K562 (cell line): ENCODE measurements at regions not wholly inside any gene's neighbourhood (a gene's known extent, or its start where the extent isn't known, plus 50 kb on each side); places are given as distances from the start of the nearest gene placed in this dataset.

ENCODE experiments used
- ATAC-seq: fragments of 200-7000 bp; cut with Tn5 transposase; 3 replicates; pipeline ENCODE4 v1.9.1; 2020; ENCODE audit warnings: moderate library complexity
- BruUV-seq: library from RNA; stranded (reverse); fragments of 400-500 nt; replicated peaks from 2 replicates; lab custom pipeline; 2021; lab: Mats Ljungman, UMichigan
- CTCF ChIA-PET: fragments of 300-600 bp; formaldehyde crosslinking; extraction: SDS; loops from one replicate; lab custom pipeline; 2021; ENCODE audit warnings: low intra/inter-chr PET ratio; lab: Yijun Ruan, JAX
- POLR2A ChIA-PET: fragments of 300-600, 350-650 bp; sonication (Branson Sonifier 250); formaldehyde crosslinking; extraction: SDS; loops from one replicate; lab custom pipeline; 2021; ENCODE audit warnings: antibody characterized with exemption, inconsistent platforms; lab: Yijun Ruan, JAX
- DNase-seq, 4 experiments: peaks; one replicate each; pipeline versions ENCODE4 v3.0.0 to v3.0.0-alpha.2; 2011 to 2018; ENCODE audit warnings: low spot score in 3 of 4, mixed read lengths in 3 of 4; ENCODE audit errors: extremely low read depth in 1 of 4
- FAIRE-seq: peaks from 2 replicates; lab custom pipeline; 2011; peaks lifted over from hg19 to GRCh38; lab: Jason Lieb, UNC
- H2AFZ ChIP-seq: 2 replicates; pipeline ENCODE4 v1.6.0; 2011; ENCODE audit warnings: low read depth, low read length, control low read depth, inconsistent platforms
- H3K27ac ChIP-seq: fragments of 200-600 bp; 3 replicates; pipeline ENCODE4 v1.8.0; 2011; ENCODE audit warnings: low read depth, mild to moderate bottlenecking, control low read depth, inconsistent platforms, low read length, moderate library complexity, mixed read lengths; ENCODE audit errors: extremely low read depth
- H3K27me3 ChIP-seq, 2 experiments: fragments of 300-600 bp in 1 of 2; 2 replicates in 1 of 2; 3 replicates in 1 of 2; pipeline versions ENCODE4 v1.6.0 to v1.8.0; 2011; ENCODE audit warnings: inconsistent platforms in 2 of 2, low read length in 2 of 2, mild to moderate bottlenecking in 1 of 2, mixed read lengths in 1 of 2, moderate library complexity in 1 of 2; ENCODE audit not compliant: control insufficient read depth in 2 of 2, insufficient read depth in 2 of 2
- H3K36me3 ChIP-seq: fragments of 300-600 bp; 3 replicates; pipeline ENCODE4 v1.8.0; 2011; ENCODE audit warnings: mild to moderate bottlenecking, low read length, inconsistent platforms; ENCODE audit not compliant: control insufficient read depth, insufficient read depth
- H3K4me1 ChIP-seq, 2 experiments: fragments of 200-600 bp in 1 of 2; replicated peaks in 1 of 2; 2 replicates in 1 of 2; 3 replicates in 1 of 2; pipeline versions ENCODE4 v1.5.1 to v1.8.0; 2011; ENCODE audit warnings: inconsistent platforms in 2 of 2, low read length in 2 of 2, mild to moderate bottlenecking in 1 of 2, mixed read lengths in 1 of 2, moderate library complexity in 1 of 2; ENCODE audit not compliant: control insufficient read depth in 2 of 2, insufficient read depth in 2 of 2
- H3K4me2 ChIP-seq: 2 replicates; pipeline ENCODE4 v1.6.1; 2011; ENCODE audit warnings: low read length, control low read depth, inconsistent platforms, mixed read lengths; ENCODE audit not compliant: insufficient read depth
- H3K4me3 ChIP-seq: fragments of 200-600 bp; sonication (generic), shearing (Covaris generic); 2 replicates; pipeline ENCODE4 v1.5.1; 2016; ENCODE audit warnings: control low read depth, inconsistent platforms
- H3K79me2 ChIP-seq: fragments of 200-600 bp; 3 replicates; pipeline ENCODE4 v1.8.0; 2011; ENCODE audit warnings: low read length, inconsistent platforms; ENCODE audit not compliant: control insufficient read depth, insufficient read depth
- H3K9ac ChIP-seq, 2 experiments: 2 replicates each; pipeline versions ENCODE4 v1.6.0 to v1.6.1; 2011; ENCODE audit warnings: low read depth in 2 of 2, low read length in 2 of 2, control low read depth in 1 of 2, inconsistent platforms in 1 of 2, mild to moderate bottlenecking in 1 of 2, mixed read lengths in 1 of 2; ENCODE audit not compliant: insufficient read depth in 1 of 2
- H3K9me1 ChIP-seq: one replicate; pipeline ENCODE4 v1.6.0; 2011; ENCODE audit warnings: inconsistent platforms, mild to moderate bottlenecking, low read length, moderate library complexity; ENCODE audit not compliant: control insufficient read depth, insufficient read depth
- H3K9me3 ChIP-seq: replicated peaks from 2 replicates; pipeline ENCODE4 v1.5.1; 2011; ENCODE audit warnings: low read depth, low read length, inconsistent platforms; ENCODE audit not compliant: control insufficient read depth, insufficient read depth
- H4K20me1 ChIP-seq: replicated peaks from 2 replicates; pipeline ENCODE4 v1.6.1; 2011; ENCODE audit warnings: low read length, inconsistent platforms, mixed read lengths; ENCODE audit not compliant: control insufficient read depth, insufficient read depth
- GATA2 ChIP-seq: sonication (generic); formaldehyde crosslinking; IDR thresholded peaks from 2 replicates; pipeline ENCODE4 v1.4.0; 2020; ENCODE audit warnings: mild to moderate bottlenecking, missing genetic modification reagents
- HLTF ChIP-seq: fragments of 450-650 bp; IDR thresholded peaks from 2 replicates; pipeline ENCODE4 v1.6.1; 2016
- KDM2B ChIP-seq: fragments of 250-450 bp; sonication (Bioruptor Pico); IDR thresholded peaks from 2 replicates; pipeline ENCODE4 v1.8.0; 2021; ENCODE audit warnings: mild to moderate bottlenecking, moderate library complexity
- KLF13 ChIP-seq: fragments of 450-650 bp; IDR thresholded peaks from 2 replicates; pipeline ENCODE4 v1.6.1; 2016; ENCODE audit warnings: missing genetic modification characterization, low read depth, mild to moderate bottlenecking, missing compliant biosample characterization, moderate library complexity, borderline replicate concordance
- OTX1 ChIP-seq: fragments of 450-650 bp; formaldehyde crosslinking; IDR thresholded peaks from 2 replicates; pipeline ENCODE4 v1.4.0; 2022; ENCODE audit warnings: mild to moderate bottlenecking
- PTTG1 ChIP-seq: fragments of 450-650 bp; IDR thresholded peaks from 2 replicates; pipeline ENCODE4 v1.6.1; 2016; ENCODE audit warnings: low read depth, mild to moderate bottlenecking, missing genetic modification characterization, missing compliant biosample characterization
- SNRNP70 ChIP-seq: fragments of 200-400 bp; formaldehyde crosslinking; optimal IDR thresholded peaks from 2 replicates; pipeline ENCODE3; 2017; ENCODE audit warnings: low read depth, low read length
- STAG1 ChIP-seq: sonication (generic); formaldehyde crosslinking; IDR thresholded peaks from 2 replicates; pipeline ENCODE4 v1.5.0; 2020; ENCODE audit warnings: missing genetic modification reagents, borderline replicate concordance
- ZNF197 ChIP-seq: fragments of 200-800 bp; sonication (Bioruptor generic); IDR thresholded peaks from 2 replicates; pipeline ENCODE4 v1.6.1; 2016; ENCODE audit warnings: low read depth, missing genetic modification characterization, missing compliant biosample characterization
- ZNF561 ChIP-seq: fragments of 450-650 bp; formaldehyde crosslinking; conservative IDR thresholded peaks from 2 replicates; pipeline ENCODE4 v1.4.0; 2020; ENCODE audit warnings: mild to moderate bottlenecking, moderate library complexity
- ZNF57 ChIP-seq: fragments of 450-650 bp; formaldehyde crosslinking; IDR thresholded peaks from 2 replicates; pipeline ENCODE4 v1.4.0; 2020; ENCODE audit warnings: mild to moderate bottlenecking, moderate library complexity
- WGBS: fragments of 100-300 bp; shearing (Covaris generic); methylation state at CpG from one replicate; pipeline ENCODE4 v1.1.6; 2016; ENCODE audit warnings: low coverage, mixed read lengths; ENCODE audit not compliant: insufficient coverage; ENCODE audit errors: missing lambda C conversion rate; 5-methylcytosine and 5-hydroxymethylcytosine counted together
- in situ Hi-C: fragments of 300-500 bp; cut with MboI; formaldehyde crosslinking; loops from 4 replicates; pipeline ENCODE4 v1.15.0; 2018; ENCODE audit warnings: inconsistent platforms, mixed read lengths
- intact Hi-C: fragments of 100-400 bp; cut with micrococcal nuclease; formaldehyde crosslinking; loops from 2 replicates; pipeline ENCODE4 v1.14.2; 2022
- TF ChIP-seq, protein P1 (sequence below), 3 experiments: IDR thresholded peaks in 2 of 3; conservative IDR thresholded peaks in 1 of 3; 2 replicates each; pipeline ENCODE4 v1.5.1; 2011 to 2012; ENCODE audit warnings: low read length in 3 of 3, mild to moderate bottlenecking in 3 of 3, control low read depth in 2 of 3, improper control_type of control experiment in 1 of 3, inconsistent platforms in 1 of 3, low read depth in 1 of 3, mixed read lengths in 1 of 3, moderate library complexity in 1 of 3; ENCODE audit not compliant: insufficient read depth in 2 of 3
- TF ChIP-seq, protein P2 (sequence below): fragments of 450-650 bp; IDR thresholded peaks from 2 replicates; pipeline ENCODE4 v1.6.1; 2018; ENCODE audit not compliant: partially characterized antibody
- TF ChIP-seq, protein P3 (sequence below): fragments of 450-650 bp; formaldehyde crosslinking; IDR thresholded peaks from 2 replicates; pipeline ENCODE4 v1.4.0; 2020; ENCODE audit warnings: mild to moderate bottlenecking, moderate library complexity

DNA sequence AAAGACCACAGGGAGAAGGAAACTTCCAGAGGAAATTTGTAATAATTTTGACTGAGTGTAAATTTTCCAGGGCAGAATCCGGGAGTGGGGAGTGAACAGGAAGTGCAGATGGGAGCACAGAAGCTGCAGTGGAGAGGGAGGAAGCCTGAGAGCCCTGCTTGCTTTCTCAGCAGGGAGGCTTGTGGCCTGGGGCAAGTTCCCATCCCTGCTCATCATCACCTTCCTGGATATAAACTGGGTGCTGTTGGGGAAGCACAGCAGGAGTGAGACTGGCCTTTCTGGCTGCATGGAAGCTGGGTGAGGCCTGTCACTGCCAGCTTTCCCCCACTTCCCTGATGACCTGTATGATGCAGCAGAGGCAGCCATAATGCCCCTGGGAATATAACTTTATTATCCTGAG lies 532.9 kb downstream of the SLITRK6 start:
- ChIA-PET CTCF (no interaction called here), POLR2A (no interaction called here)
- Histone ChIP-seq H3K79me2 (no peaks in the 10 kb centered on the region), H4K20me1 (no peaks in the 10 kb centered on the region), H3K4me3 (no peak overlapping the region), H3K27ac (no peak overlapping the region), H2AFZ (no peak overlapping the region), H3K27me3 (no peaks in the 10 kb centered on the region), H3K9me3 (no peaks in the 10 kb centered on the region), H3K4me2 (no peak overlapping the region), H3K4me1 (no peaks in the 10 kb centered on the region), H3K9ac (no peak overlapping the region), H3K9me1 (no peaks in the 10 kb centered on the region), H3K36me3 (no peaks in the 10 kb centered on the region)
- WGBS, result 0% methylated on average over 1 of the region's 1 CpG
- intact Hi-C loops (no loop called here), in situ Hi-C loops (no loop called here)
- FAIRE-seq (no peak), DNase-seq (no peak), ATAC-seq (no peak)
- BruUV-seq, result no TSS peak
- TF ChIP-seq GATA2 (CRISPR knock-in tag) (no peak), PTTG1 (tag) (no peak), HLTF (no peak), KLF13 (tag) (no peak), STAG1 (no peak), SNRNP70 (no peak), ZNF57 (no peak), ZNF197 (CRISPR knock-in tag) (no peak), KDM2B (CRISPR knock-in tag) (no peak), OTX1 (CRISPR knock-in tag) (no peak), ZNF561 (no peak)
- TF ChIP-seq, protein P1, sequence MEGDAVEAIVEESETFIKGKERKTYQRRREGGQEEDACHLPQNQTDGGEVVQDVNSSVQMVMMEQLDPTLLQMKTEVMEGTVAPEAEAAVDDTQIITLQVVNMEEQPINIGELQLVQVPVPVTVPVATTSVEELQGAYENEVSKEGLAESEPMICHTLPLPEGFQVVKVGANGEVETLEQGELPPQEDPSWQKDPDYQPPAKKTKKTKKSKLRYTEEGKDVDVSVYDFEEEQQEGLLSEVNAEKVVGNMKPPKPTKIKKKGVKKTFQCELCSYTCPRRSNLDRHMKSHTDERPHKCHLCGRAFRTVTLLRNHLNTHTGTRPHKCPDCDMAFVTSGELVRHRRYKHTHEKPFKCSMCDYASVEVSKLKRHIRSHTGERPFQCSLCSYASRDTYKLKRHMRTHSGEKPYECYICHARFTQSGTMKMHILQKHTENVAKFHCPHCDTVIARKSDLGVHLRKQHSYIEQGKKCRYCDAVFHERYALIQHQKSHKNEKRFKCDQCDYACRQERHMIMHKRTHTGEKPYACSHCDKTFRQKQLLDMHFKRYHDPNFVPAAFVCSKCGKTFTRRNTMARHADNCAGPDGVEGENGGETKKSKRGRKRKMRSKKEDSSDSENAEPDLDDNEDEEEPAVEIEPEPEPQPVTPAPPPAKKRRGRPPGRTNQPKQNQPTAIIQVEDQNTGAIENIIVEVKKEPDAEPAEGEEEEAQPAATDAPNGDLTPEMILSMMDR (IDR thresholded peaks at IDR 0.05 in 2 of 3, conservative IDR thresholded peaks at IDR 0.05 in 1 of 3; ENCODE audit: insufficient read depth in 2 of 3, low read depth in 1 of 3, low read length in 3 of 3), result no peak
- TF ChIP-seq, protein P2, sequence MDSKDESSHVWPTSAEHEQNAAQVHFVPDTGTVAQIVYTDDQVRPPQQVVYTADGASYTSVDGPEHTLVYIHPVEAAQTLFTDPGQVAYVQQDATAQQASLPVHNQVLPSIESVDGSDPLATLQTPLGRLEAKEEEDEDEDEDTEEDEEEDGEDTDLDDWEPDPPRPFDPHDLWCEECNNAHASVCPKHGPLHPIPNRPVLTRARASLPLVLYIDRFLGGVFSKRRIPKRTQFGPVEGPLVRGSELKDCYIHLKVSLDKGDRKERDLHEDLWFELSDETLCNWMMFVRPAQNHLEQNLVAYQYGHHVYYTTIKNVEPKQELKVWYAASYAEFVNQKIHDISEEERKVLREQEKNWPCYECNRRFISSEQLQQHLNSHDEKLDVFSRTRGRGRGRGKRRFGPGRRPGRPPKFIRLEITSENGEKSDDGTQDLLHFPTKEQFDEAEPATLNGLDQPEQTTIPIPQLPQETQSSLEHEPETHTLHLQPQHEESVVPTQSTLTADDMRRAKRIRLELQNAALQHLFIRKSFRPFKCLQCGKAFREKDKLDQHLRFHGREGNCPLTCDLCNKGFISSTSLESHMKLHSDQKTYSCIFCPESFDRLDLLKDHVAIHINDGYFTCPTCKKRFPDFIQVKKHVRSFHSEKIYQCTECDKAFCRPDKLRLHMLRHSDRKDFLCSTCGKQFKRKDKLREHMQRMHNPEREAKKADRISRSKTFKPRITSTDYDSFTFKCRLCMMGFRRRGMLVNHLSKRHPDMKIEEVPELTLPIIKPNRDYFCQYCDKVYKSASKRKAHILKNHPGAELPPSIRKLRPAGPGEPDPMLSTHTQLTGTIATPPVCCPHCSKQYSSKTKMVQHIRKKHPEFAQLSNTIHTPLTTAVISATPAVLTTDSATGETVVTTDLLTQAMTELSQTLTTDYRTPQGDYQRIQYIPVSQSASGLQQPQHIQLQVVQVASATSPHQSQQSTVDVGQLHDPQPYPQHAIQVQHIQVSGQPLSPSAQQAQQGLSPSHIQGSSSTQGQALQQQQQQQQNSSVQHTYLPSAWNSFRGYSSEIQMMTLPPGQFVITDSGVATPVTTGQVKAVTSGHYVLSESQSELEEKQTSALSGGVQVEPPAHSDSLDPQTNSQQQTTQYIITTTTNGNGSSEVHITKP, result no peak
- TF ChIP-seq, protein P3, sequence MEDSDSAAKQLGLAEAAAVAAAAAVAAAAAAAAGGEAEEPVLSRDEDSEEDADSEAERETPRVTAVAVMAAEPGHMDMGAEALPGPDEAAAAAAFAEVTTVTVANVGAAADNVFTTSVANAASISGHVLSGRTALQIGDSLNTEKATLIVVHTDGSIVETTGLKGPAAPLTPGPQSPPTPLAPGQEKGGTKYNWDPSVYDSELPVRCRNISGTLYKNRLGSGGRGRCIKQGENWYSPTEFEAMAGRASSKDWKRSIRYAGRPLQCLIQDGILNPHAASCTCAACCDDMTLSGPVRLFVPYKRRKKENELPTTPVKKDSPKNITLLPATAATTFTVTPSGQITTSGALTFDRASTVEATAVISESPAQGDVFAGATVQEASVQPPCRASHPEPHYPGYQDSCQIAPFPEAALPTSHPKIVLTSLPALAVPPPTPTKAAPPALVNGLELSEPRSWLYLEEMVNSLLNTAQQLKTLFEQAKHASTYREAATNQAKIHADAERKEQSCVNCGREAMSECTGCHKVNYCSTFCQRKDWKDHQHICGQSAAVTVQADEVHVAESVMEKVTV (CRISPR knock-in tag), result no peak
